Loucy (cell line): ENCODE measurements at regions not wholly inside any gene's neighbourhood (a gene's known extent, or its start where the extent isn't known, plus 50 kb on each side); places are given as distances from the start of the nearest gene placed in this dataset.

Experiments
- CTCF ChIP-seq: fragments of 200-600 bp; sonication (generic); conservative IDR thresholded peaks from 2 replicates; pipeline ENCODE4 v1.5.1; 2014; ENCODE audit warnings: mild to moderate bottlenecking, antibody characterized with exemption, low read length
- EZH2phosphoT487 ChIP-seq: fragments of 200-600 bp; IDR thresholded peaks from 2 replicates; pipeline ENCODE4 v1.6.1; 2018; ENCODE audit warnings: antibody characterized with exemption, mild to moderate bottlenecking, moderate library complexity, borderline replicate concordance

- TF ChIP-seq EZH2phosphoT487 (no peak), CTCF (no peak)
Observed at GRCh38 chr3:21879184-21879886, 128.3 kb upstream of the ZNF385D start.
